ENCODE measurements at regions not wholly inside any gene's neighbourhood (a gene's known extent, or its start where the extent isn't known, plus 50 kb on each side); places are given as distances from the start of the nearest gene placed in this dataset.
"Not testable (repeated sequence)": the region's sequence is repeated elsewhere in the genome, so short reads cannot be mapped to it uniquely, and the experiment has no call there.

GRCh38 chr13:91050970-91051369, 296.5 kb upstream of the MIR17HG start:
- DNase-seq: no peak

DNA sequence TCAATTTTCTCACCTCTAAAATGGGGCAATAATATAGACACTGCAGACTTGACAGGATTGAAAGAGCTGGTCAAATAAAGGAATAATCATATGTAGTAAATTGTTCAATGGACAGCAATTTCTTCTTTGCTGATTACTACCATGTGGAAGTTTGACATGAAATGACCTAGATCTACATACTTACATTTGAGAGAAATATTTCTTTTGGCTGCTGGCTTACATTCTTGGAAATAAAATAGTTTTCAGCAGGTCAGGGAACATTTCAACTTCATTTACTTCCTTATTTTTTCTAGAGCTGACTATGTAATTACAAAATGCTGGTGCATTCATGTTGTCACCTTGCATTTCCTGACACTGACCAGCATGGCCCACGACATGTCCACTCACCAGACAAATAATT, 294.6 kb upstream of the MIR17HG start:
- DNase-seq: peak; percentile 13

- DNase-seq: peak; percentile 18
Measured at GRCh38 chr13:91053318-91054065, 294.0 kb upstream of the MIR17HG start.

DNA sequence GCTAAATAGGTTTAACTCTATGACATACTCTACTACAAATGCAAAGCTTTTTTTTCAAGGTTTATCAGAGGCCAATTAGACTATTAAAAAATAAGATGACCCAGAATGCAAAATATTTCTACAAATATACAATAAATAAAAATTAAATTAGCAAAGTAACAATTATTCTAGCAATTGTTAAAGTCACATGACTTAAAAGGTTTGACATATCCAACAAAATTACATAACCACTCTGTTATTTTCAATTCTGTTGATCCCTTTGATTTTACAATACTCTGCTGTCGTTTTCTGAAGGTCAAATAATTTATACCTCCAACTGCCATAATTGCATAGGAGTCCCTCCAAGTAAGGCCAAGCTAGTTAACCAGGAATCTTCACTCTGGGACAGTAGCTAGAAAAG, 292.6 kb upstream of the MIR17HG start:
- no peak for DNase-seq

GRCh38 chr13:91056746-91057145, 290.7 kb upstream of the MIR17HG start:
- no peak for DNase-seq

GRCh38 chr13:91057507-91057906, 290.0 kb upstream of the MIR17HG start:
- DNase-seq: not testable (repeated sequence)

- peak; percentile 19 for DNase-seq
Measured at GRCh38 chr13:91058066-91058465, 289.4 kb upstream of the MIR17HG start.

DNA sequence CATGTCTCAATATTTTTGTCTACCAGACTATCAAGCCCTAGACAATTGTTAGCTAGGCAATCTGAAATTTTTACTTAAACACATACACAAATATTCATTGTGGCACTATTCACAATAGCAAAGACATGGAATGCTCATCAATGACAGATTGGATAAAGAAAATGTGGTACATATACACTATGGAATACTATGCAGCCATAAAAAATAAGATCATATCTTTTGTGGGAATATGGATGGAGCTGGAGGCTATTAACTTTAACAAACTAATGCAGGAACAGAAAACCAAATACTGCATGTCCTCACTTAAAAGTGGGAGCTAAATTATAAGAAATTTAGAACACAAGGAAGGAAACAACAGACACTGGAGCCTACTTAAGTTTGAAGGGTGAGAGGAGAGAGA, 288.6 kb upstream of the MIR17HG start:
- no peak for DNase-seq

DNA sequence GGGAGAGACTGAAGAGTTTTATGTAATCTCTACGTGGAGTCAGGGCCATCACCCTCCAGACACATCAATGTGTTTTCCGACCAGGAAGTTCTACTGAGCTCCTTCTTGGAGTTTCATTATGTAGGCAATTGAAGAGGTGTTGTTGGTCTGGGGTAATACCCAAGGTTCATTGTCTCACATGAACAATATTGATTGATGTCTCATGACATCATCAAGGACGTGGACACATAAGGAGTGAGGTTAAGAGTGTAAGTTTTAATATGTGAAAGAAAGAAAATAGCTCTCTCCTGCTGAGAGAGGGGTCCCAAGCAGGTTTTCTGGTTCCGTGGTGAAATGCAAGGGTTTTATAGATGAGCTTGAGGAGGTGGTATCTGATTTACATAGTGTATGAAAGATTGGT, 280.7 kb upstream of the MIR17HG start:
- no peak for DNase-seq

DNA sequence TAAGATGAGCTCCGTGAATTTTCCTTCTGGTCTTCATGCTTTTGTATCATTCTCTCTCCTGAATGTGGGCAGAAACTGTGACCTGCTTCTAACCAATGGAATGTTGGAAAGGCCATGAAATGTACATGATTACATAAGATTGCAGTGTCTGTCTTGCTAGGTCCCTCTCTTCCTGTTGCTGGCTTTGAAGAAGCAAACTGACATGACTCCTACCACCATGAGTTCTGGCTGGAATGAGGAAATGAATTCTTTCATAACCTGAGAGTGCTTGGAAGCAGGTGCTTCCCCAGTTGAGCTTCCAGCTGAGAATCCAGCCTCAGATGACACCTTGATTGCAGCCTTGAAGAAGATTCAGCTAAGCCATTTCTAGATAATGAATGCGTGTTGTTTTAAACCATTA, 275.0 kb upstream of the MIR17HG start:
- DNase-seq: no peak

- DNase-seq: no peak
Measured at GRCh38 chr13:91074091-91074490, 273.4 kb upstream of the MIR17HG start.

DNA sequence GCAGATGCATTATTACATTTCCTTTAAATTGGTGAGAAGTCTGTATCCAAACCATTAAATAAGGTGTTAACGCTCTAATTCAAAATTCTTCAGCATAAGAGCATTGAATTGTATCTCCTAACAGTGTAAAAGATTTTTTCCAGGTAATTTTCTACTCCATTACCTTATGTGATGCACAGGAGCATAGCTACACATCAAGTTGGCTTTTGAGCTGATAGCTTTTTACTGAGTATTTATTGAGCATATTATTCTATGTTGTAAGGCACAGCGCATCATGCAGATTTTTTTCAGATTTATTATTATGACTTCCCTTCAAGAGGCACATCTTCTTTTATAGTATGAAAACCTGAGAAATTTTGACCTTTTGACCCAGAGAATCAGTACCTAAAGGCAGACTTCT, 270.7 kb upstream of the MIR17HG start:
- DNase-seq: no peak

DNA sequence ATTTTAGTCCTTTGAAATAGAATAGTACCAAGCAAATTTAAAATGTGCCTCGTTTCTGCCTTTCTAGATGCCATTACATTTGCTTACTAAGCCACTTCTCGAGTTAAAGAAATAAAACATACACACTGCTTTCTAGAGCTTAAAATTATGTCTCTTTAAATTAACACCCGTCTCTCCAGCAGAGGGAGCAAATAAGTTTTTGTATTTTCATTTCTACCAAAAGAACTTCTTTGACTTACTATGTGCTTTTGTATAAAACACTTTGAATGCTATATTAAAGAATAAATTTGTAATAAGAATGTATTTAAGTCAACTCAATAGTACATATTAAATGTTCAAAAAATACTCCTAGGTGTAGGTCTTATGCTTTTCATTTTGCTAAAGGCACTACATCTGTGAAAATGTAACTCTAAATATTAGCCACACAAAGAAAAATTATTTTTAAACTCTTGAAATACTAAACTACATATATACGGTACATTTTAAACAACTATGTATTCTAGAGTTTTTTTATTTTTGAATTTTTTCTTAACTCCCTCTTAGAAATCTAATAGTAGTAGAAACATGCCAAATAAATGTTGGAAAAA, 269.3 kb upstream of the MIR17HG start:
- peak; percentile 57 for DNase-seq

GRCh38 chr13:91079176-91079575, 268.3 kb upstream of the MIR17HG start:
- DNase-seq: peak; percentile 4

DNA sequence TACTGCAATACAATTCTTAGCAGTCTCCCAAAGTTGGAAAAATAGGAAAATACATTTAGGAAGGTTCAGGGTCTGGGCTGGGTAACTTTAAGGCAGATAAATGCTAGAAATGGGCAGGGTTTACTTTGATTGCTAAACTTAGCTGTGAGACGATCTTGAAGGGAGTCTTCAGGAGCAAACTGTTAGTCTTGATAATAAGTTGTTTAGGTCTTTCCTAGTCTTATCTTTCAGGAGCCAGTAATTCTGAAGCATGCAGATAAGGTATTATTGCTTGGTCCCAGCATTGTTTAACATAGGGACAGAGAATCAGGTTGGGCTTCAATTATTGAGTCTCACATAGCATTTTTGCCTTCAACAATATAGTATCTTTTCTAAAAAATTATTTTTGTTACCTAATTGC, 262.4 kb upstream of the MIR17HG start:
- no peak for DNase-seq

DNA sequence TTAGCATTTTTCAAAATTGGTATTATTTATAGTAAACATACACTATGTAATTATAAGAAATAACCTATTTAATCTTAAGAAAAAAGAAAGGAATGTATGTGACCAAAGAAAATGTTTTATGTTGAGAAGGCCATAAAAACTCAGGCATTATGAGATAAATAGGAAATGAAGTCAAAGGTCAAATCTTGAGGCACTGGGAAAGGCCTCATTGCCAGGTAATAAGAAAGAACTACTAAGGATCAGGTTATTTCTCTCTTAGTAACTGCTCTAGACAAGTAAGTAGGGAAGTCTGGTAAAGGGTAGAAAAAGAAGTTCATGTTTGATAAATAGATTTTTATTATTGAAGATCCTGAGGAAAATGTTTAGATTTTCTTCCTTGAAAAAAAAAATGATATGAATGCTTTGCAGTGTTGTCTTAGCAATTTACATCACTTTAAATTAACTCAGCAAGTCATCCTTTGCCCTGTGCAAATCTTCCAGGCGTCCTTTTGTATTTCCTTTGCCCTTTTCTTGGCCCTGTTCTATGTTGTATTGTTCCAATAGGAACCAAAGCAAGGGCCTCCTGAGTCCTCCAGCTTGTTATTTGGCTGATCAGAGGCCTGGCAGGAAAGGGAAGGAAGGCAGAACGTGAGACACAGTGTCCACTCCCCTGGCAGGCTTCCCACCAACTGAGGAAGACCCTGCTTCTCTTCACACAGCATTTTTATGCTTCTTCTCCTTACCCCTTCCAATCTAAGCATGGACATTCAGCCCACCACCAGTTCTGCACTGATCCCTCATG, 260.4 kb upstream of the MIR17HG start:
- DNase-seq: no peak

DNA sequence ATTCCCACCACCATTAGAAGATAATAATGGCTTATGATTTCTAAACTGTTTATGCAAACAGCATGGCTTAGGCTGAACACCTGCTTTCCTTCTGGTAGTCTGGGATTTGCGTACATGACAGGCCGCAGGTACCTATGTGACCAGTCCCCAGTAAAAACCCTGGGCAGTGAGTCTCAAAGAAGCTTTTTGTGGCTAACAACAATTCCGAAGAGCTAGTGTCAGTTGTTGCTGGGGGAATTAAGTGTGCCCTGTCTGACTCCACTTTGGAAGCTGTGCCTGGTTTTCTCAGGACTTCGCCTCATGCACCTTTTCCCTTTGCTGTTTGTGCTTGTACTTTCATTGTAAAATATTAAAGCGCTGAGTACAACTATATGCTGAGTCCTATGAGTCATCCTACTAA, 250.2 kb upstream of the MIR17HG start:
- no peak for DNase-seq

DNA sequence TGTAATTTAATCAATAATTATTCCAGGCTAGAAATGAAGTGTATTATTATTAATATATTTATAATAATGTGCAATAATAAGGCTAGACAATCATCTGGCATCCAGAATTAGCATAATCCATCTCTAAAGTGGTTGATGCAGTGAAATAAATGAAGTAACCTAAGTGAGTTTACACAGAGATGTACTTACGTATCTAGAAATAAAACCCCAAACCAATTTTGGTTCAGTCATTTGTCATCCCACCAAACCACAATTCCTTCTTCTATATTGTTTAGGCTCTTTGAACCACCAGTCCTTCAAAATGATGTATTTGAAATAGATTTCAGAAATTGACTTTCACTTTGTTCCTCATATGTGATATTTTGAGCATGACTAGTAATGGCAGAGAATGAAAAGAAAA, 247.6 kb upstream of the MIR17HG start:
- no peak for DNase-seq

DNA sequence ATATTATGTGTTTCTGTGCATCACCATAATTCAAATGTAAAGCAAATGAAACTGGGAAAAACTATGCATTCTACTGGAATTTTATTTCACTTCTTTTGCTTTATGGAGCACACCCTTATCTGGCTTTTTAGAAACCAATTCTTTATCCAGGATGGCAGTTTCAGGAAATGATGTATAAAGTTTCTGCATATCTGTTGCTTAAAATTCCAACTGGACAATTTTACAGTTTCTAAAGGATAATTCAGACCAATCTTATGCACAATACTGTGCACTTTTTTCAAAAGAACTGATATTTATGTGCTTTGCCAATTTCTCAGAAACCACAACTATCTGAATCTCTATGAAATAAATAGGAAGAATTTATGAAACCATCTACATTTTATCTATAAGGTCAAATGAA, 246.5 kb upstream of the MIR17HG start:
- DNase-seq: no peak

DNA sequence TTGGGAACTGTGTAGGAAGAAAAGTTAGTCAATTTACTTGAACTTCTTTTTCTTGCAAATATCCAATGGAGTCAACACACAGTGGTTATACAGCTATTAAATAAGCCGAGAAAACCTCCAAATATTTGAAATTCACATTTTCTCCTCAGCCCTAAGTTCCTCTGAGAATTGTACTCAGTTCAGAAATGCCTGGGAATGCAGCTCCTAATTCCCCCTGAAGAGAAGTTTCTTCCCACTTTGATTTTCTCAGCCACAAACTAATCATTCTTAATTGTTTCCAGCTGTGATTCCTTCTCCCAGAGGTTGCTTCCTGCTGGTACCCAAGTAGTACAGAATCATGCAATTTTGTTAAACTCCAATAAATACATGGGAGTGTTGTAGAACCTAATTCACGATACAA, 246.1 kb upstream of the MIR17HG start:
- peak; percentile 12 for DNase-seq

GRCh38 chr13:91105270-91105669, 242.2 kb upstream of the MIR17HG start:
- DNase-seq: no peak

- DNase-seq: no peak
Measured at GRCh38 chr13:91106565-91106964, 240.9 kb upstream of the MIR17HG start.

DNA sequence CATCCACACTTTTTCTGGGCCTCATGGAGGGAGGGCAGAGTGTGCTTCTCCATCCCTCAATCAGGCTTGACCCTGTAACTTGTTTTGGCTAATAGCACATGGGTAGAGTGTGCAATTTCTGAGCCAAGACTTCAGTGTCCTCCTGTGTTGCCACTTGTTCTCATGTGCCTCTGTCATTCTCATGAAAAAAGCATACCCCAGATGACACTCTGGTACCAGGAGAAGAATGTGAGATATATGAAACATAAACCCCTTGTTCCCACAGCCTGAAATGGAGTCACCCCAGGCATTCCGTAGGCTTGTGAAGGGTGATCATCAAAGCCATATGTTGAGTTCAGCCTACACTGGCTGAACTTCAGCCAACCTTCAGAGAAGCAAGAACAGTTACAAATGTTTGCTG, 239.2 kb upstream of the MIR17HG start:
- DNase-seq: no peak

All from tongue (tissue), 1 donor.